8988T (cell line): ENCODE measurements at regions not wholly inside any gene's neighbourhood (a gene's known extent, or its start where the extent isn't known, plus 50 kb on each side); places are given as distances from the start of the nearest gene placed in this dataset.

Experiments used
- DNase-seq: peaks from one replicate; pipeline ENCODE4 v3.0.0; 2011

- no peak for DNase-seq
Observed at GRCh38 chr12:20282401-20282800, 85.9 kb upstream of the PDE3A start.

- DNase-seq = no peak
Observed at GRCh38 chr12:20283482-20283881, 84.9 kb upstream of the PDE3A start.

- DNase-seq = no peak
Observed at GRCh38 chr12:20289520-20289919, 78.8 kb upstream of the PDE3A start.

GRCh38 chr12:20300457-20300856 lies 67.9 kb upstream of the PDE3A start:
- DNase-seq = no peak

- DNase-seq = no peak
Observed at GRCh38 chr12:20305470-20305869, 62.9 kb upstream of the PDE3A start.

GRCh38 chr12:20309504-20310148 lies 58.7 kb upstream of the PDE3A start:
- no peak for DNase-seq

GRCh38 chr12:20314328-20314727 lies 54.0 kb upstream of the PDE3A start:
- no peak for DNase-seq

GRCh38 chr12:20317554-20317953 lies 50.8 kb upstream of the PDE3A start:
- DNase-seq = no peak
